ENCODE measurements at regions not wholly inside any gene's neighbourhood (a gene's known extent, or its start where the extent isn't known, plus 50 kb on each side); places are given as distances from the start of the nearest gene placed in this dataset.
"Not testable (repeated sequence)": the region's sequence is repeated elsewhere in the genome, so short reads cannot be mapped to it uniquely, and the experiment has no call there.

GRCh38 chr13:60229708-60230272, 66.1 kb upstream of the DIAPH3 start:
- no peaks in the 10 kb centered on the region for H3K27me3 Mint-ChIP-seq (ENCODE audit: unreplicated experiment)
- H3K27ac Mint-ChIP-seq (ENCODE audit: unreplicated experiment): no peak overlapping the region
- DNase-seq (ENCODE audit: low spot score): no peak

DNA sequence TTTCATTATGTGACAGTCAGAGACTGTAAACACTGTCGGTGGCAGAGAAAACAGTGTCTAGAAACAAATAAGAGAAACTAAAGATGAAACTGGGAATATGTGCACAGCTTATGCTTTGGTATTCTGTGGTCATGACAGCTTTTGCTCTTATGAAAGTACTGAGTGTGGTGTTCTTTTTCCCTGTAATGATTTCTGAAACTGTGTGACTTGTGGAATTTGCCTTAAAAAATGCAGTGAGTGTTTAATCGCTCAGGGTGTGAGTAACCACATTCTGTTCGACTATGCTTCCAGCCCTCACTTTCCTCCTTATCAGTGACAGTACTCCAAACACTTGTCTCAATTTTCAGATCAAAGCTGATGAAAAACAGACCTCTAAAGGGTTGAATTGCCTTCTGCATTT, 66.9 kb upstream of the DIAPH3 start:
- DNase-seq (ENCODE audit: low spot score): no peak
- H3K4me1 Mint-ChIP-seq (ENCODE audit: unreplicated experiment): no peaks in the 10 kb centered on the region
- H3K36me3 Mint-ChIP-seq (ENCODE audit: low read depth, unreplicated experiment): no peaks in the 10 kb centered on the region
- H3K27ac Mint-ChIP-seq (ENCODE audit: unreplicated experiment): no peak overlapping the region
- H3K27me3 Mint-ChIP-seq (ENCODE audit: unreplicated experiment): no peaks in the 10 kb centered on the region
- no peak overlapping the region for H3K4me3 Mint-ChIP-seq (ENCODE audit: unreplicated experiment)
- no peaks in the 10 kb centered on the region for H3K9me3 Mint-ChIP-seq (ENCODE audit: unreplicated experiment)
- no peak for TF ChIP-seq CTCF (IDR thresholded peaks at IDR 0.05; ENCODE audit: unreplicated experiment)

More at GRCh38 chr13:60229708-60230272, 66.1 kb upstream of the DIAPH3 start:
- TF ChIP-seq CTCF (IDR thresholded peaks at IDR 0.05; ENCODE audit: unreplicated experiment): no peak
- Mint-ChIP-seq H3K9me3 (ENCODE audit: unreplicated experiment) (no peaks in the 10 kb centered on the region), H3K4me1 (ENCODE audit: unreplicated experiment) (no peaks in the 10 kb centered on the region), H3K36me3 (ENCODE audit: low read depth, unreplicated experiment) (no peaks in the 10 kb centered on the region), H3K4me3 (ENCODE audit: unreplicated experiment) (no peak overlapping the region)

GRCh38 chr13:60242043-60242595, 78.4 kb upstream of the DIAPH3 start:
- Mint-ChIP-seq H3K4me1 (ENCODE audit: unreplicated experiment) (no peaks in the 10 kb centered on the region), H3K27me3 (ENCODE audit: unreplicated experiment) (no peaks in the 10 kb centered on the region), H3K27ac (ENCODE audit: unreplicated experiment) (no peak overlapping the region), H3K36me3 (ENCODE audit: low read depth, unreplicated experiment) (no peaks in the 10 kb centered on the region), H3K9me3 (ENCODE audit: unreplicated experiment) (no peaks in the 10 kb centered on the region), H3K4me3 (ENCODE audit: unreplicated experiment) (no peak overlapping the region)
- DNase-seq (ENCODE audit: low spot score): no peak
- TF ChIP-seq CTCF (IDR thresholded peaks at IDR 0.05; ENCODE audit: unreplicated experiment): no peak

GRCh38 chr13:60244381-60244780, 80.7 kb upstream of the DIAPH3 start:
- no peak overlapping the region for H3K4me3 Mint-ChIP-seq (ENCODE audit: unreplicated experiment)
- no peak for TF ChIP-seq CTCF (IDR thresholded peaks at IDR 0.05; ENCODE audit: unreplicated experiment)
- no peak for DNase-seq (ENCODE audit: low spot score)
- H3K9me3 Mint-ChIP-seq (ENCODE audit: unreplicated experiment): no peaks in the 10 kb centered on the region
- no peaks in the 10 kb centered on the region for H3K4me1 Mint-ChIP-seq (ENCODE audit: unreplicated experiment)
- no peak overlapping the region for H3K27ac Mint-ChIP-seq (ENCODE audit: unreplicated experiment)
- H3K27me3 Mint-ChIP-seq (ENCODE audit: unreplicated experiment): no peaks in the 10 kb centered on the region
- H3K36me3 Mint-ChIP-seq (ENCODE audit: low read depth, unreplicated experiment): no peaks in the 10 kb centered on the region

DNA sequence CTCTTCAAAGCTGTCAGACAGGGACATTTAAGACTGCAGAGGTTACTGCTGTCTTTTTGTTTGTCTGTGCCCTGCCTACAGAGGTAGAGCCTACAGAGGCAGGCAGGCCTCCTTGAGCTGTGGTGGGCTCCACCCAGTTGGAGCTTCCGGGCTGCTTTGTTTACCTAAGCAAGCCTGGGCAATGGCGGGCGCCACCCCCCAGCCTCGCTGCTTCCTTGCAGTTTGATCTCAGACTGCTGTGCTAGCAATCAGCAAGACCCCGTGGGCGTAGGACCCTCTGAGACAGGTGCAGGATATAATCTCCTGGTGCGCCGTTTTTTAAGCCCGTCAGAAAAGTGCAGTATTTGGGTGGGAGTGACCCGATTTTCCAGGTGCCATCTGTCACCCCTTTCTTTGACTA, 87.7 kb upstream of the DIAPH3 start:
- not testable (repeated sequence) for H3K4me1 Mint-ChIP-seq (ENCODE audit: unreplicated experiment); H3K36me3 Mint-ChIP-seq (ENCODE audit: low read depth, unreplicated experiment); DNase-seq (ENCODE audit: low spot score); H3K27me3 Mint-ChIP-seq (ENCODE audit: unreplicated experiment); H3K9me3 Mint-ChIP-seq (ENCODE audit: unreplicated experiment); H3K4me3 Mint-ChIP-seq (ENCODE audit: unreplicated experiment); H3K27ac Mint-ChIP-seq (ENCODE audit: unreplicated experiment)

Data from endothelial cell (in vitro differentiated cells).